HCT116 (cell line): ENCODE measurements at regions not wholly inside any gene's neighbourhood (a gene's known extent, or its start where the extent isn't known, plus 50 kb on each side); places are given as distances from the start of the nearest gene placed in this dataset.

Experiments
- ATAC-seq: fragments of 200-7000 bp; cut with Tn5 transposase; 2 replicates; pipeline ENCODE4 v1.9.1; 2020; ENCODE audit warnings: mild to moderate bottlenecking, moderate library complexity
- BruUV-seq: library from RNA; stranded (reverse); fragments of 400-500 nt; replicated peaks from 2 replicates; lab custom pipeline; 2021; lab: Mats Ljungman, UMichigan
- CTCF ChIA-PET: fragments of 300-600 bp; sonication (Branson Sonifier 250); formaldehyde crosslinking; loops from one replicate; lab custom pipeline; 2021; ENCODE audit warnings: antibody characterized with exemption; lab: Charles Lee
- POLR2A ChIA-PET: fragments of 300-600, 350-600 bp; sonication (Branson Sonifier 250); formaldehyde crosslinking; loops from one replicate; lab custom pipeline; 2021; ENCODE audit warnings: antibody characterized with exemption; lab: Charles Lee
- RAD21 ChIA-PET, 2 experiments: fragments of 300-600 bp; sonication (Branson Sonifier 250); formaldehyde crosslinking; loops; one replicate each; lab custom pipeline; 2023; ENCODE audit warnings: low total read pairs in 2 of 2; ENCODE audit not compliant: uncharacterized antibody in 2 of 2, unreplicated experiment in 2 of 2, low non-redundant PET in 1 of 2; lab: Charles Lee
- DNase-seq: peaks from one replicate; pipeline ENCODE4 v3.0.0-alpha.2; 2010; ENCODE audit warnings: low read depth, low spot score
- H2AFZ ChIP-seq: fragments of 200-600 bp; shearing (Covaris generic), sonication (generic); 2 replicates; pipeline ENCODE4 v1.6.1; 2017; ENCODE audit warnings: low read depth, mixed run types, mixed read lengths, antibody characterized with exemption, low read length; ENCODE audit not compliant: poor library complexity, severe bottlenecking
- H3K27ac ChIP-seq: 2 replicates; pipeline ENCODE4 v1.5.1; 2012; ENCODE audit warnings: low read depth, low read length
- H3K27me3 ChIP-seq: fragments of 200-600 bp; sonication (generic); 2 replicates; pipeline ENCODE4 v1.6.1; 2016; ENCODE audit warnings: mixed run types, low read length, mixed read lengths; ENCODE audit not compliant: insufficient read depth
- H3K36me3 ChIP-seq, 2 experiments: fragments of 200-500 bp in 1 of 2; fragments of 200-600 bp in 1 of 2; sonication (Bioruptor generic) in 1 of 2; sonication (generic) in 1 of 2; 2 replicates each; pipeline versions ENCODE4 v1.5.1 to v1.6.1; 2014 to 2016; ENCODE audit warnings: low read length in 2 of 2, inconsistent platforms in 1 of 2, mixed read lengths in 1 of 2, mixed run types in 1 of 2; ENCODE audit not compliant: insufficient read depth in 2 of 2, control insufficient read depth in 1 of 2
- H3K4me1 ChIP-seq, 2 experiments: fragments of 200-600 bp in 1 of 2; sonication (generic) in 1 of 2; 2 replicates each; pipeline versions ENCODE4 v1.5.1 to v1.6.1; 2012 to 2017; ENCODE audit warnings: low read length in 2 of 2, inconsistent platforms in 1 of 2, mild to moderate bottlenecking in 1 of 2, mixed read lengths in 1 of 2, mixed run types in 1 of 2, moderate library complexity in 1 of 2; ENCODE audit not compliant: insufficient read depth in 2 of 2, control insufficient read depth in 1 of 2
- H3K4me2 ChIP-seq: fragments of 200-600 bp; sonication (generic); 2 replicates; pipeline ENCODE4 v1.6.1; 2017; ENCODE audit warnings: mixed run types, low read length, mixed read lengths
- H3K4me3 ChIP-seq, 2 experiments: fragments of 200-600 bp in 1 of 2; sonication (generic) in 1 of 2; replicated peaks in 1 of 2; 2 replicates each; pipeline ENCODE4 v1.5.1; 2011 to 2016; ENCODE audit warnings: low read length in 2 of 2, control low read depth in 1 of 2, low read depth in 1 of 2, mild to moderate bottlenecking in 1 of 2, mixed read lengths in 1 of 2, mixed run types in 1 of 2
- H3K79me2 ChIP-seq: fragments of 200-600 bp; sonication (generic); 2 replicates; pipeline ENCODE4 v1.6.1; 2017; ENCODE audit warnings: mild to moderate bottlenecking, mixed run types, low read length, moderate library complexity, mixed read lengths; ENCODE audit not compliant: insufficient read depth
- H3K9ac ChIP-seq: fragments of 200-600 bp; sonication (generic); 2 replicates; pipeline ENCODE4 v1.6.1; 2016; ENCODE audit warnings: low read length, mixed read lengths
- H3K9me2 ChIP-seq: fragments of 200-600 bp; sonication (generic), shearing (Covaris generic); 2 replicates; pipeline ENCODE4 v1.6.1; 2017; ENCODE audit warnings: mixed run types, mild to moderate bottlenecking, moderate library complexity; ENCODE audit not compliant: insufficient read depth
- H3K9me3 ChIP-seq, 2 experiments: fragments of 200-500 bp in 1 of 2; fragments of 200-600 bp in 1 of 2; sonication (Bioruptor generic) in 1 of 2; sonication (generic) in 1 of 2; 2 replicates each; pipeline ENCODE4 v1.6.1; 2014 to 2017; ENCODE audit warnings: low read length in 2 of 2, mixed read lengths in 2 of 2, inconsistent platforms in 1 of 2, low read depth in 1 of 2, mild to moderate bottlenecking in 1 of 2, mixed run types in 1 of 2, moderate library complexity in 1 of 2; ENCODE audit not compliant: control insufficient read depth in 1 of 2, insufficient read depth in 1 of 2
- H4K20me1 ChIP-seq: fragments of 200-600 bp; sonication (generic), shearing (Covaris generic); 2 replicates; pipeline ENCODE4 v1.6.1; 2017; ENCODE audit warnings: mixed run types, mild to moderate bottlenecking, moderate library complexity; ENCODE audit not compliant: insufficient read depth
- EGR1 ChIP-seq: IDR thresholded peaks from 2 replicates; pipeline ENCODE4 v1.6.1; 2012; ENCODE audit warnings: low read depth
- ELF1 ChIP-seq: IDR thresholded peaks from 2 replicates; pipeline ENCODE4 v1.6.1; 2012; ENCODE audit warnings: low read depth, borderline replicate concordance
- EZH2 ChIP-seq: fragments of 200-600 bp; sonication (generic); IDR thresholded peaks from 2 replicates; pipeline ENCODE4 v1.6.1; 2017; ENCODE audit warnings: antibody characterized with exemption, mixed run types
- EZH2phosphoT487 ChIP-seq: fragments of 200-600 bp; IDR thresholded peaks from 2 replicates; pipeline ENCODE4 v1.6.1; 2018; ENCODE audit warnings: antibody characterized with exemption, borderline replicate concordance
- FOSL1 ChIP-seq: IDR thresholded peaks from 2 replicates; pipeline ENCODE4 v1.6.1; 2012; ENCODE audit warnings: low read depth
- JUND ChIP-seq: IDR thresholded peaks from 2 replicates; pipeline ENCODE4 v1.6.1; 2012
- POLR2AphosphoS5 ChIP-seq: IDR thresholded peaks from 2 replicates; pipeline ENCODE4 v1.6.1; 2011; ENCODE audit warnings: mild to moderate bottlenecking, low read depth, low read length, moderate library complexity
- SP1 ChIP-seq: IDR thresholded peaks from 2 replicates; pipeline ENCODE4 v1.6.1; 2012; ENCODE audit warnings: low read depth
- SRF ChIP-seq: IDR thresholded peaks from 2 replicates; pipeline ENCODE4 v1.6.1; 2012; ENCODE audit warnings: low read depth
- TCF7L2 ChIP-seq: IDR thresholded peaks from 2 replicates; pipeline ENCODE4 v1.7.0; 2011; ENCODE audit warnings: borderline replicate concordance, inconsistent platforms; ENCODE audit not compliant: insufficient read depth, insufficient read length; ENCODE audit errors: extremely low read depth
- ZNF274 ChIP-seq: fragments of 200-500 bp; sonication (Bioruptor generic); IDR thresholded peaks from 2 replicates; pipeline ENCODE4 v1.6.1; 2014; ENCODE audit warnings: mild to moderate bottlenecking, low read depth, low read length, inconsistent platforms
- intact Hi-C: fragments of 100-400 bp; cut with micrococcal nuclease; formaldehyde crosslinking; loops from 2 replicates; pipeline ENCODE4 v1.10.0; 2022
- TF ChIP-seq, protein P1 (sequence below): IDR thresholded peaks from 2 replicates; pipeline ENCODE4 v1.6.1; 2012
- TF ChIP-seq, protein P2 (sequence below), 3 experiments: fragments of 200-600 bp in 1 of 3; sonication (generic) in 1 of 3; IDR thresholded peaks in 2 of 3; conservative IDR thresholded peaks in 1 of 3; 2 replicates each; pipeline ENCODE4 v1.5.1; 2012 to 2017; ENCODE audit warnings: low read depth in 2 of 3, low read length in 2 of 3, antibody characterized with exemption in 1 of 3, borderline replicate concordance in 1 of 3, control low read depth in 1 of 3, mild to moderate bottlenecking in 1 of 3, mixed read lengths in 1 of 3, mixed run types in 1 of 3, moderate library complexity in 1 of 3; ENCODE audit not compliant: insufficient read depth in 1 of 3
- TF ChIP-seq, protein P3 (sequence below): IDR thresholded peaks from 2 replicates; pipeline ENCODE4 v1.6.1; 2012; ENCODE audit warnings: low read depth

DNA sequence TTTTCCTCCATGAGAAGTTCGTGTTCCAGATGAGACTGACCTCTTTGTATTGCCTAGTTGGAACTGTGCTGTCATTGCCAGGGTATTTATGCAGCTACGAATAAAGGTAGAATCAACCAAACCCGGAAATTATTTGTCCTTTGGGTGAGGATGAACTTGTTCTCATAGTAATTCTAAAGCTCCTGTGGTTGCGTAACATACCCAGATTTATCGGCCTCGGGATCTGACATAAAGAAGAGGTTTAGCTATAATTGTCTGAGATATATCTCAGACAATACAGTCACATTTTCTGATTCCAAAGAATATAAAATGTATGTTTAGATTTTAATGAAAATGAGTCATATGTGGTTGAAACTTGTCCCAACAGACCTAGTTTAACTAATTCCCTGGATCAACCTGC, 628.7 kb upstream of the LINC00305 start:
- ATAC-seq = no peak
- no peaks in the 10 kb centered on the region for H4K20me1 ChIP-seq

More for the DNA sequence above, 628.7 kb upstream of the LINC00305 start:
- DNase-seq = no peak
- Histone ChIP-seq H3K4me2 (no peak overlapping the region), H2AFZ (no peak overlapping the region), H3K9me2 (no peaks in the 10 kb centered on the region), H3K79me2 (no peaks in the 10 kb centered on the region), H3K4me3 (no peak overlapping the region), H3K27ac (no peak overlapping the region), H3K36me3 (no peaks in the 10 kb centered on the region), H3K4me1 (no peaks in the 10 kb centered on the region), H3K9ac (no peak overlapping the region), H3K9me3 (peaks cover 4 to 12% of the 10 kb centered on the region in 2 experiments; a peak in 3 of 4 replicates), H3K27me3 (no peaks in the 10 kb centered on the region)
- POLR2A ChIA-PET = no interaction called here
- no TSS peak for BruUV-seq
- RAD21 ChIA-PET = no interaction called here
- intact Hi-C loops = no loop called here
- CTCF ChIA-PET = no interaction called here
- TF ChIP-seq EGR1 = no peak
- TF ChIP-seq ZNF274 = no peak
- no peak for TF ChIP-seq SRF
- no peak for TF ChIP-seq TCF7L2
- no peak for TF ChIP-seq POLR2AphosphoS5
- TF ChIP-seq JUND = no peak
- no peak for TF ChIP-seq ELF1
- TF ChIP-seq, protein P1, sequence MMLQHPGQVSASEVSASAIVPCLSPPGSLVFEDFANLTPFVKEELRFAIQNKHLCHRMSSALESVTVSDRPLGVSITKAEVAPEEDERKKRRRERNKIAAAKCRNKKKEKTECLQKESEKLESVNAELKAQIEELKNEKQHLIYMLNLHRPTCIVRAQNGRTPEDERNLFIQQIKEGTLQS = no peak
- TF ChIP-seq, protein P2, sequence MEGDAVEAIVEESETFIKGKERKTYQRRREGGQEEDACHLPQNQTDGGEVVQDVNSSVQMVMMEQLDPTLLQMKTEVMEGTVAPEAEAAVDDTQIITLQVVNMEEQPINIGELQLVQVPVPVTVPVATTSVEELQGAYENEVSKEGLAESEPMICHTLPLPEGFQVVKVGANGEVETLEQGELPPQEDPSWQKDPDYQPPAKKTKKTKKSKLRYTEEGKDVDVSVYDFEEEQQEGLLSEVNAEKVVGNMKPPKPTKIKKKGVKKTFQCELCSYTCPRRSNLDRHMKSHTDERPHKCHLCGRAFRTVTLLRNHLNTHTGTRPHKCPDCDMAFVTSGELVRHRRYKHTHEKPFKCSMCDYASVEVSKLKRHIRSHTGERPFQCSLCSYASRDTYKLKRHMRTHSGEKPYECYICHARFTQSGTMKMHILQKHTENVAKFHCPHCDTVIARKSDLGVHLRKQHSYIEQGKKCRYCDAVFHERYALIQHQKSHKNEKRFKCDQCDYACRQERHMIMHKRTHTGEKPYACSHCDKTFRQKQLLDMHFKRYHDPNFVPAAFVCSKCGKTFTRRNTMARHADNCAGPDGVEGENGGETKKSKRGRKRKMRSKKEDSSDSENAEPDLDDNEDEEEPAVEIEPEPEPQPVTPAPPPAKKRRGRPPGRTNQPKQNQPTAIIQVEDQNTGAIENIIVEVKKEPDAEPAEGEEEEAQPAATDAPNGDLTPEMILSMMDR (IDR thresholded peaks at IDR 0.05 in 2 of 3, conservative IDR thresholded peaks at IDR 0.05 in 1 of 3; ENCODE audit: borderline replicate concordance in 1 of 3, insufficient read depth in 1 of 3, low read depth in 2 of 3, low read length in 2 of 3) = no peak
- TF ChIP-seq FOSL1 = no peak
- TF ChIP-seq EZH2 = no peak
- TF ChIP-seq EZH2phosphoT487 = no peak
- no peak for TF ChIP-seq SP1
- TF ChIP-seq, protein P3, sequence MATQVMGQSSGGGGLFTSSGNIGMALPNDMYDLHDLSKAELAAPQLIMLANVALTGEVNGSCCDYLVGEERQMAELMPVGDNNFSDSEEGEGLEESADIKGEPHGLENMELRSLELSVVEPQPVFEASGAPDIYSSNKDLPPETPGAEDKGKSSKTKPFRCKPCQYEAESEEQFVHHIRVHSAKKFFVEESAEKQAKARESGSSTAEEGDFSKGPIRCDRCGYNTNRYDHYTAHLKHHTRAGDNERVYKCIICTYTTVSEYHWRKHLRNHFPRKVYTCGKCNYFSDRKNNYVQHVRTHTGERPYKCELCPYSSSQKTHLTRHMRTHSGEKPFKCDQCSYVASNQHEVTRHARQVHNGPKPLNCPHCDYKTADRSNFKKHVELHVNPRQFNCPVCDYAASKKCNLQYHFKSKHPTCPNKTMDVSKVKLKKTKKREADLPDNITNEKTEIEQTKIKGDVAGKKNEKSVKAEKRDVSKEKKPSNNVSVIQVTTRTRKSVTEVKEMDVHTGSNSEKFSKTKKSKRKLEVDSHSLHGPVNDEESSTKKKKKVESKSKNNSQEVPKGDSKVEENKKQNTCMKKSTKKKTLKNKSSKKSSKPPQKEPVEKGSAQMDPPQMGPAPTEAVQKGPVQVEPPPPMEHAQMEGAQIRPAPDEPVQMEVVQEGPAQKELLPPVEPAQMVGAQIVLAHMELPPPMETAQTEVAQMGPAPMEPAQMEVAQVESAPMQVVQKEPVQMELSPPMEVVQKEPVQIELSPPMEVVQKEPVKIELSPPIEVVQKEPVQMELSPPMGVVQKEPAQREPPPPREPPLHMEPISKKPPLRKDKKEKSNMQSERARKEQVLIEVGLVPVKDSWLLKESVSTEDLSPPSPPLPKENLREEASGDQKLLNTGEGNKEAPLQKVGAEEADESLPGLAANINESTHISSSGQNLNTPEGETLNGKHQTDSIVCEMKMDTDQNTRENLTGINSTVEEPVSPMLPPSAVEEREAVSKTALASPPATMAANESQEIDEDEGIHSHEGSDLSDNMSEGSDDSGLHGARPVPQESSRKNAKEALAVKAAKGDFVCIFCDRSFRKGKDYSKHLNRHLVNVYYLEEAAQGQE = no peak
